ENCODE measurements at regions not wholly inside any gene's neighbourhood (a gene's known extent, or its start where the extent isn't known, plus 50 kb on each side); places are given as distances from the start of the nearest gene placed in this dataset.

- ATAC-seq = no peak
- no peaks in the 10 kb centered on the region for H3K4me1 Mint-ChIP-seq (ENCODE audit: low read depth in 2 of 2)
- no peaks in the 10 kb centered on the region for H3K27me3 Mint-ChIP-seq
- H3K4me3 Mint-ChIP-seq = no peak overlapping the region
- peaks cover 3% of the 10 kb centered on the region for H3K9me3 Mint-ChIP-seq
- DNase-seq (ENCODE audit: low spot score) = no peak
- no peak overlapping the region for H3K27ac Mint-ChIP-seq
- peaks cover 4% of the 10 kb centered on the region for H3K36me3 Mint-ChIP-seq
These were observed 340.0 kb downstream of the FBXO15 start for GRCh38 chr18:73807551-73808192.

GRCh38 chr18:73805991-73806390, 341.6 kb downstream of the FBXO15 start:
- DNase-seq (ENCODE audit: low spot score) (no peak), ATAC-seq (no peak)
- H3K9me3 Mint-ChIP-seq = no peaks in the 10 kb centered on the region
- H3K4me1 Mint-ChIP-seq (ENCODE audit: low read depth in 2 of 2) = no peaks in the 10 kb centered on the region
- H3K27me3 Mint-ChIP-seq = no peaks in the 10 kb centered on the region
- no peak overlapping the region for H3K27ac Mint-ChIP-seq
- peaks cover 4% of the 10 kb centered on the region for H3K36me3 Mint-ChIP-seq
- H3K4me3 Mint-ChIP-seq = no peak overlapping the region

GRCh38 chr18:73797419-73797818, 350.2 kb downstream of the FBXO15 start:
- Mint-ChIP-seq H3K4me1 (ENCODE audit: low read depth in 2 of 2) (no peaks in the 10 kb centered on the region), H3K36me3 (no peaks in the 10 kb centered on the region), H3K27ac (no peak overlapping the region), H3K27me3 (no peaks in the 10 kb centered on the region), H3K4me3 (no peak overlapping the region), H3K9me3 (no peaks in the 10 kb centered on the region)
- ATAC-seq (no peak), DNase-seq (ENCODE audit: low spot score) (no peak)

GRCh38 chr18:73793386-73793785, 354.2 kb downstream of the FBXO15 start:
- no peaks in the 10 kb centered on the region for H3K36me3 Mint-ChIP-seq
- H3K27ac Mint-ChIP-seq = no peak overlapping the region
- no peaks in the 10 kb centered on the region for H3K4me1 Mint-ChIP-seq (ENCODE audit: low read depth in 2 of 2)
- no peaks in the 10 kb centered on the region for H3K9me3 Mint-ChIP-seq
- DNase-seq (ENCODE audit: low spot score) = no peak
- no peak overlapping the region for H3K4me3 Mint-ChIP-seq
- no peak for ATAC-seq
- no peaks in the 10 kb centered on the region for H3K27me3 Mint-ChIP-seq

DNA sequence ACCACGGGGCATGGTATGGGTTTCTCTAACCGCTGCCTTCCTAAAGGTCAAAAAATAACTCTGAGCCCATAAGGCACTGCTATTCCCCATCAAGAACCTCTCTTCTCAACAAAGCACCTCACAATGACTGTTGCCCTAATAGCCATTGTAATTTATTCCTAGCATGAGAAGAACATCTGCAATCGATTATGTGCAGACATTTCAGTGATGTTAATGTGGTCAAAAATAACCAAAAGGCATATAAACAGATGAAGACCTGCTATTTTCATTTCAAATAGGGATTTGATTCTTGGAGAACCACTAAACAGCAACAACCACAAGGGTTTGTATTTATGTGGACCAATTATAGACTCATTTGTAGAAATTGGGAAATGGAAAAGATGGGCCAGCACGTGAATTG, 356.6 kb downstream of the FBXO15 start:
- ATAC-seq (no peak), DNase-seq (ENCODE audit: low spot score) (no peak)
- Mint-ChIP-seq H3K36me3 (no peaks in the 10 kb centered on the region), H3K4me1 (ENCODE audit: low read depth in 2 of 2) (no peaks in the 10 kb centered on the region), H3K27ac (no peak overlapping the region), H3K4me3 (no peak overlapping the region), H3K9me3 (peaks cover 3% of the 10 kb centered on the region), H3K27me3 (no peaks in the 10 kb centered on the region)

- Mint-ChIP-seq H3K27me3 (no peaks in the 10 kb centered on the region), H3K36me3 (no peaks in the 10 kb centered on the region), H3K4me3 (no peak overlapping the region), H3K27ac (no peak overlapping the region), H3K4me1 (ENCODE audit: low read depth in 2 of 2) (no peaks in the 10 kb centered on the region), H3K9me3 (peaks cover 3% of the 10 kb centered on the region)
- DNase-seq (ENCODE audit: low spot score) = no peak
- ATAC-seq = no peak
These were observed 357.0 kb downstream of the FBXO15 start for GRCh38 chr18:73790587-73790986.

DNA sequence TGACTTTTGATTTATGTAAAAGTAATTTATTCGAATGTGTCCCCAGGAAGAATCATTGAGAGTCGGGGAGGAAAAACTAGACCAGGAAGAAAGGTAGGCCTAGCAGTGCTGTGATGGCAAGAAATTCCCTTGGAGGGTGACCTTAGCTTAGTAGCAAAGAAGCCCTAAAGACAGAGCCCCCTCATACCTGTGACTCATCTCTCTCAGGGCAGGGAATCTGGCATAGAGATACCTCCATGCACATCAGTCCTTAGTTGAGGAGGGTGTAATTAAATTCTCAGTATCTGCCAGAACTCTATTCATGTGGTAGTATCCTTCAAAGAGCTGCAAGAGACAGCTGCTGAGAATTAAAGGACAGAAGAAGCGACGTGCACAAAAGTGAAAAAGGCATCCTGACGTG, 360.3 kb downstream of the FBXO15 start:
- Mint-ChIP-seq H3K4me3 (no peak overlapping the region), H3K9me3 (peaks cover 3% of the 10 kb centered on the region), H3K27me3 (no peaks in the 10 kb centered on the region), H3K4me1 (ENCODE audit: low read depth in 2 of 2) (no peaks in the 10 kb centered on the region), H3K27ac (no peak overlapping the region), H3K36me3 (no peaks in the 10 kb centered on the region)
- ATAC-seq (no peak), DNase-seq (ENCODE audit: low spot score) (no peak)

- Mint-ChIP-seq H3K27me3 (no peaks in the 10 kb centered on the region), H3K36me3 (no peaks in the 10 kb centered on the region), H3K9me3 (peaks cover 8% of the 10 kb centered on the region), H3K4me3 (no peak overlapping the region), H3K4me1 (ENCODE audit: low read depth in 2 of 2) (no peaks in the 10 kb centered on the region), H3K27ac (no peak overlapping the region)
- DNase-seq (ENCODE audit: low spot score) = no peak
- ATAC-seq = no peak
These were observed 362.3 kb downstream of the FBXO15 start for GRCh38 chr18:73785300-73785699.

DNA sequence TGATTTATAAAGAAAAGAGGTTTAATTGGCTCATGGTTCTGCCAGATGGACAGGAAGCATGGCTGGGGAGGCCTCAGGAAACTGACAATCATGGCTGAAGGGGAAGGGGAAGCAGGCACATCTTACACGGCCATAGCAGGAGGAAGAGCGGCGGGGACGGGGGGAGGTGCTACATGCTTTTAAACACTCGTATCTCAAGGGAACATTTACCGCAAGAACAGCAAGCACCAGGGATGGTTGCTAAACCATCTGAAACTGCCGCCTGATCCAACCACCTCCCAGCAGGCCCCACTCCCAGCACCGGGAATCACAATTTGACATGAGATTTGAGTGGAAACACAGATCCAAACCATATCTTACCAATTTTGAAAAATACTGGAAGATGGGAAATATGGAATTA, 362.8 kb downstream of the FBXO15 start:
- no peak overlapping the region for H3K27ac Mint-ChIP-seq

GRCh38 chr18:73782405-73782804, 365.2 kb downstream of the FBXO15 start:
- no peak for DNase-seq (ENCODE audit: low spot score)
- H3K27me3 Mint-ChIP-seq = no peaks in the 10 kb centered on the region
- H3K36me3 Mint-ChIP-seq = no peaks in the 10 kb centered on the region
- no peak overlapping the region for H3K27ac Mint-ChIP-seq
- ATAC-seq = no peak
- no peaks in the 10 kb centered on the region for H3K4me1 Mint-ChIP-seq (ENCODE audit: low read depth in 2 of 2)
- H3K4me3 Mint-ChIP-seq = no peak overlapping the region
- peaks cover 9% of the 10 kb centered on the region for H3K9me3 Mint-ChIP-seq

More for the DNA sequence above, 362.8 kb downstream of the FBXO15 start:
- no peaks in the 10 kb centered on the region for H3K4me1 Mint-ChIP-seq (ENCODE audit: low read depth in 2 of 2)
- H3K4me3 Mint-ChIP-seq = no peak overlapping the region
- ATAC-seq = no peak
- H3K9me3 Mint-ChIP-seq = peaks cover 8% of the 10 kb centered on the region
- no peak for DNase-seq (ENCODE audit: low spot score)
- no peaks in the 10 kb centered on the region for H3K36me3 Mint-ChIP-seq
- H3K27me3 Mint-ChIP-seq = no peaks in the 10 kb centered on the region

- ATAC-seq = no peak
- H3K36me3 Mint-ChIP-seq = no peaks in the 10 kb centered on the region
- H3K4me3 Mint-ChIP-seq = no peak overlapping the region
- H3K27ac Mint-ChIP-seq = no peak overlapping the region
- no peak for DNase-seq (ENCODE audit: low spot score)
- peaks cover 7% of the 10 kb centered on the region for H3K9me3 Mint-ChIP-seq
- no peaks in the 10 kb centered on the region for H3K27me3 Mint-ChIP-seq
- no peaks in the 10 kb centered on the region for H3K4me1 Mint-ChIP-seq (ENCODE audit: low read depth in 2 of 2)
These were observed 367.4 kb downstream of the FBXO15 start for GRCh38 chr18:73780218-73780617.

DNA sequence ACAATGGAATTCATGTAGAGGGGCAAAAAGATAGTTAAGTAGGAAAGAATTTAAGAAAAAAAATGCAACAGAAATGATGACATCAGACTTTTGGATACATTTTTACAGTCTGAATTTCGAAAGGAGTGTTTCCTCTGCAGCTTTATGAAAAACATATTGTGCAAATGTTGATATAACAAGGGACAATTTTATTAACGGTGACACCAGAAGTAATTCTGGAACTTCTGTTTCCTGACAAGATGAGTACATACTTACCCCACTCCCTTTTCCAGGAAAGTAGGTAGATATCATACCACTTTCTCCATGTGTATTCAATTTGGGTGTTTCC, 369.6 kb downstream of the FBXO15 start:
- ATAC-seq = no peak
- Mint-ChIP-seq H3K4me1 (ENCODE audit: low read depth in 2 of 2) (no peaks in the 10 kb centered on the region), H3K9me3 (peaks cover 7% of the 10 kb centered on the region), H3K4me3 (no peak overlapping the region), H3K27ac (no peak overlapping the region), H3K36me3 (no peaks in the 10 kb centered on the region), H3K27me3 (no peaks in the 10 kb centered on the region)
- no peak for DNase-seq (ENCODE audit: low spot score)

DNA sequence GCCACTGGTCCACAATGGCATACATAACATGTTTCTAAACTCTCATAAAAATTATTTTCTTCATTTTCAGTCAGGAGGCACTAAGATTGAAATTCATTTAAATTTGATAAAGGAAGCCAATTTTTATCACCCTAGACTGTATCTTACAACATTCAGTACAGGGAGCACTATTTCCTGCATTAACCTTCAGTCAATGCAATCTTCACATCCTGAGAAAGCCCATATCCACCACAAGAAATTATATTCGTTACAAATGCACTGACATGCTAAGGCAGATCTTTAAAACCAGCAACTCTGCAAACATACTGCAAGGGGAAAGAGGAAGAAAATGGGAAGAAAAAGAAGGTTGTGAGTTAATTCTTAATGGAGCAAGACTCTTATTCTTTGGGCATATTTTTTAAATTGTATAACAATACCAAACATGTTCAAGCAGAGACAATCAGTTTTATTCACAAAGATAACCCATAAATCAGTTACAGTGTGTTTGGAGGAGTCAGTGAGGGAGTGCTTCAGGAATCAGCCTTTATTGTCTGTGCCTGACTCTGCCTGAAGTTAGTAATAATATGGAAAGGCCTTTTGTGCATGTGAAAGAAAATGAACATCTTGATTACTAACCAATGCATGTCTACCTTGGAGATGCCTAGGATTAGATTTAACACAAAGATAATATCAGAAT, 370.1 kb downstream of the FBXO15 start:
- ATAC-seq = no peak
- no peaks in the 10 kb centered on the region for H3K4me1 Mint-ChIP-seq (ENCODE audit: low read depth in 2 of 2)
- no peak for DNase-seq (ENCODE audit: low spot score)
- peaks cover 7% of the 10 kb centered on the region for H3K9me3 Mint-ChIP-seq
- no peak overlapping the region for H3K4me3 Mint-ChIP-seq
- H3K36me3 Mint-ChIP-seq = no peaks in the 10 kb centered on the region
- no peak overlapping the region for H3K27ac Mint-ChIP-seq
- H3K27me3 Mint-ChIP-seq = no peaks in the 10 kb centered on the region

GRCh38 chr18:73774811-73775509, 372.7 kb downstream of the FBXO15 start:
- ATAC-seq = no peak
- Mint-ChIP-seq H3K4me3 (no peak overlapping the region), H3K27ac (no peak overlapping the region), H3K9me3 (peaks cover 2% of the 10 kb centered on the region), H3K4me1 (ENCODE audit: low read depth in 2 of 2) (no peaks in the 10 kb centered on the region), H3K36me3 (no peaks in the 10 kb centered on the region), H3K27me3 (peaks cover 0 to 3% of the 10 kb centered on the region in 2 donors)
- no peak for DNase-seq (ENCODE audit: low spot score)

Measured in natural killer cell treated with Interleukin-12 subunit alpha and Interleukin-12 subunit beta and Interleukin-15 and Interleukin-18, amount 100 ng/mL, for 72 hours (primary cell).